ENCODE measurements at regions not wholly inside any gene's neighbourhood (a gene's known extent, or its start where the extent isn't known, plus 50 kb on each side); places are given as distances from the start of the nearest gene placed in this dataset.

- no peaks in the 10 kb centered on the region for H3K27me3 ChIP-seq
- intact Hi-C loops (cut with DNase I; ENCODE audit: low total_unique reads): loop anchor here (5.0 kb wide), 1 partner anchor 383 kb away; no protein-coding TSS in a partner anchor
- H3K4me3 ChIP-seq: no peak overlapping the region
- H3K9me3 ChIP-seq: no peaks in the 10 kb centered on the region
- H3K36me3 ChIP-seq: no peaks in the 10 kb centered on the region
- no peak overlapping the region for H3K27ac ChIP-seq
- TF ChIP-seq POLR2A (IDR thresholded peaks at IDR 0.05) (no peak), CTCF (IDR thresholded peaks at IDR 0.05) (no peak), POLR2AphosphoS5 (IDR thresholded peaks at IDR 0.05) (no peak)
- DNase-seq (ENCODE audit: low spot score in 2 of 2): no peak
- no peaks in the 10 kb centered on the region for H3K4me1 ChIP-seq
Observed at GRCh38 chr18:69109686-69110085, 291.0 kb upstream of the DOK6 start.

GRCh38 chr18:69120833-69121232, 279.9 kb upstream of the DOK6 start:
- no peaks in the 10 kb centered on the region for H3K27me3 ChIP-seq
- no peaks in the 10 kb centered on the region for H3K4me1 ChIP-seq
- no peak overlapping the region for H3K27ac ChIP-seq
- H3K36me3 ChIP-seq: peaks cover 5% of the 10 kb centered on the region
- H3K4me3 ChIP-seq: no peak overlapping the region
- TF ChIP-seq POLR2A (IDR thresholded peaks at IDR 0.05) (no peak), POLR2AphosphoS5 (IDR thresholded peaks at IDR 0.05) (no peak), CTCF (IDR thresholded peaks at IDR 0.05) (no peak)
- no peaks in the 10 kb centered on the region for H3K9me3 ChIP-seq
- DNase-seq (ENCODE audit: low spot score in 2 of 2): no peak
- intact Hi-C loops (cut with DNase I; ENCODE audit: low total_unique reads): no loop called here

- no peak for DNase-seq (ENCODE audit: low spot score in 2 of 2)
- Histone ChIP-seq H3K4me3 (no peak overlapping the region), H3K36me3 (peaks cover 5% of the 10 kb centered on the region), H3K27me3 (no peaks in the 10 kb centered on the region), H3K9me3 (no peaks in the 10 kb centered on the region), H3K4me1 (no peaks in the 10 kb centered on the region), H3K27ac (no peak overlapping the region)
- TF ChIP-seq POLR2AphosphoS5 (IDR thresholded peaks at IDR 0.05): no peak
- no peak for TF ChIP-seq CTCF (IDR thresholded peaks at IDR 0.05)
- TF ChIP-seq POLR2A (IDR thresholded peaks at IDR 0.05): no peak
- intact Hi-C loops (cut with DNase I; ENCODE audit: low total_unique reads): no loop called here
Observed at GRCh38 chr18:69123421-69123820, 277.3 kb upstream of the DOK6 start.

GRCh38 chr18:69127873-69128500, 272.7 kb upstream of the DOK6 start:
- intact Hi-C loops (cut with DNase I; ENCODE audit: low total_unique reads): loop anchor here (5.0 kb wide), 1 partner anchor 209 kb away; no protein-coding TSS in a partner anchor
- no peak overlapping the region for H3K27ac ChIP-seq
- TF ChIP-seq POLR2AphosphoS5 (IDR thresholded peaks at IDR 0.05) (no peak), POLR2A (IDR thresholded peaks at IDR 0.05) (no peak), CTCF (IDR thresholded peaks at IDR 0.05) (no peak)

GRCh38 chr18:69128566-69128965, 272.1 kb upstream of the DOK6 start:
- Histone ChIP-seq H3K9me3 (peaks cover 0 to 10% of the 10 kb centered on the region in 2 donors), H3K36me3 (no peaks in the 10 kb centered on the region), H3K27ac (no peak overlapping the region), H3K27me3 (no peaks in the 10 kb centered on the region), H3K4me1 (no peaks in the 10 kb centered on the region), H3K4me3 (no peak overlapping the region)
- intact Hi-C loops (cut with DNase I; ENCODE audit: low total_unique reads): loop anchor here (5.0 kb wide), 1 partner anchor 209 kb away; no protein-coding TSS in a partner anchor
- DNase-seq (ENCODE audit: low spot score in 2 of 2): no peak
- TF ChIP-seq POLR2A (IDR thresholded peaks at IDR 0.05): no peak
- no peak for TF ChIP-seq POLR2AphosphoS5 (IDR thresholded peaks at IDR 0.05)
- TF ChIP-seq CTCF (IDR thresholded peaks at IDR 0.05): no peak

More at GRCh38 chr18:69127873-69128500, 272.7 kb upstream of the DOK6 start:
- Histone ChIP-seq H3K4me3 (no peak overlapping the region), H3K9me3 (peaks cover 0 to 4% of the 10 kb centered on the region in 2 donors), H3K27me3 (no peaks in the 10 kb centered on the region), H3K36me3 (no peaks in the 10 kb centered on the region), H3K4me1 (no peaks in the 10 kb centered on the region)
- no peak for DNase-seq (ENCODE audit: low spot score in 2 of 2)

Measured in breast epithelium (tissue), 4 donors.